Right lobe of liver (tissue), 6 donors: ENCODE measurements at regions not wholly inside any gene's neighbourhood (a gene's known extent, or its start where the extent isn't known, plus 50 kb on each side); places are given as distances from the start of the nearest gene placed in this dataset.

ENCODE experiments used
- ATAC-seq, 4 donors: fragments of 200-7000 bp; cut with Tn5 transposase; one replicate each; pipeline ENCODE4 v1.9.1; 2020; ENCODE audit warnings: mild to moderate bottlenecking in 4 of 4, moderate library complexity in 4 of 4
- DNase-seq, 3 donors: peaks; one replicate each; pipeline ENCODE4 v3.0.0-alpha.2; 2020
- H3K27ac ChIP-seq, 3 donors: fragments of 200-600 bp; one replicate each; pipeline ENCODE4 v1.8.0; 2022
- H3K27me3 ChIP-seq, 2 donors: fragments of 200-600 bp; one replicate each; pipeline ENCODE4 v1.8.0; 2022
- H3K36me3 ChIP-seq, 4 donors: fragments of 200-600 bp; sonication (generic) in 1 of 4; one replicate each; pipeline versions ENCODE4 v1.5.1 to v1.8.0; 2017 to 2022; ENCODE audit warnings: control low read depth in 1 of 4
- H3K4me1 ChIP-seq, 4 donors: fragments of 200-600 bp; sonication (generic) in 1 of 4; one replicate each; pipeline versions ENCODE4 v1.5.1 to v1.8.0; 2017 to 2022; ENCODE audit warnings: control low read depth in 1 of 4
- H3K4me3 ChIP-seq, 3 donors: fragments of 200-600 bp; one replicate each; pipeline ENCODE4 v1.8.0; 2022
- H3K9me3 ChIP-seq, 4 donors: fragments of 200-600 bp; sonication (generic) in 1 of 4; one replicate each; pipeline versions ENCODE4 v1.5.1 to v1.8.0; 2017 to 2022; ENCODE audit warnings: control low read depth in 1 of 4
- POLR2A ChIP-seq: fragments of 450-650 bp; IDR thresholded peaks from one replicate; pipeline ENCODE4 v1.6.1; 2017; ENCODE audit warnings: antibody characterized with exemption, mild to moderate bottlenecking
- WGBS: methylation state at CpG from one replicate; pipeline ENCODE4 v1.1.6; 2018; ENCODE audit warnings: low coverage, low lambda C conversion rate; ENCODE audit not compliant: insufficient coverage; ENCODE audit errors: missing lambda C conversion rate; 5-methylcytosine and 5-hydroxymethylcytosine counted together
- intact Hi-C, 2 donors: fragments of 100-400 bp; cut with DNase I; formaldehyde crosslinking; loops; one replicate each; pipeline versions ENCODE4 v1.11.2 to v1.14.1; 2022
- TF ChIP-seq, protein P1 (sequence below), 4 donors: fragments of 200-600 bp in 3 of 4; fragments of 450-650 bp in 1 of 4; IDR thresholded peaks; one replicate each; pipeline versions ENCODE4 v1.5.1 to v1.8.0; 2016 to 2022; ENCODE audit warnings: antibody characterized with exemption in 4 of 4, mild to moderate bottlenecking in 2 of 4
- donor health status: DM: no; HTN: yes; CAD: no.
- donor health status: DM: no; HTN: no; CAD: no.
- donor health status: DM: no; HTN: no; CAD: no.
- donor health status: DM: no; HTN: yes; CAD: no.
- donor health status: DM: no; HTN: yes; CAD: no.

DNA sequence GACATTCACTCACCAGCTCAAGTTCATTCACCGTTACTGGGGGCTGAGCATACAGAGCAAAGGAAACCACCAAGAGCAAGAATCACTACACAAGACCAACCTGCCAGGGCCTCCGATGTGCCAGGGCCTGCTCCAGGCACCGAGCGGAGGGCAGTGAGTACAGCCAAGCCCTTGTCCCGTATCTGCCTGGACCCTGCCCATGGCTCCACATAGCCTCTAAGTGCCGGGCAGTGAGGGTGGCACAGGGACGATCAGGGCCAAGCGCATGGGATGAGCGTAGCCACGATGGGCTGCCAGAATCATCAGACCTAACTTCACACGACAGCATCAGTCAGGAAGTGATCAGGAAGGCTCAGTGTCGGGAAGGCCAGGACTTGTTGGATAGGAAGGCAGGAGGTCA is 199.6 kb downstream of the BCL11B start:
- 63% methylated on average over 4 of the region's 12 CpGs for WGBS
- intact Hi-C loops = no loop called here
- no peaks in the 10 kb centered on the region for H3K9me3 ChIP-seq
- TF ChIP-seq, protein P1, sequence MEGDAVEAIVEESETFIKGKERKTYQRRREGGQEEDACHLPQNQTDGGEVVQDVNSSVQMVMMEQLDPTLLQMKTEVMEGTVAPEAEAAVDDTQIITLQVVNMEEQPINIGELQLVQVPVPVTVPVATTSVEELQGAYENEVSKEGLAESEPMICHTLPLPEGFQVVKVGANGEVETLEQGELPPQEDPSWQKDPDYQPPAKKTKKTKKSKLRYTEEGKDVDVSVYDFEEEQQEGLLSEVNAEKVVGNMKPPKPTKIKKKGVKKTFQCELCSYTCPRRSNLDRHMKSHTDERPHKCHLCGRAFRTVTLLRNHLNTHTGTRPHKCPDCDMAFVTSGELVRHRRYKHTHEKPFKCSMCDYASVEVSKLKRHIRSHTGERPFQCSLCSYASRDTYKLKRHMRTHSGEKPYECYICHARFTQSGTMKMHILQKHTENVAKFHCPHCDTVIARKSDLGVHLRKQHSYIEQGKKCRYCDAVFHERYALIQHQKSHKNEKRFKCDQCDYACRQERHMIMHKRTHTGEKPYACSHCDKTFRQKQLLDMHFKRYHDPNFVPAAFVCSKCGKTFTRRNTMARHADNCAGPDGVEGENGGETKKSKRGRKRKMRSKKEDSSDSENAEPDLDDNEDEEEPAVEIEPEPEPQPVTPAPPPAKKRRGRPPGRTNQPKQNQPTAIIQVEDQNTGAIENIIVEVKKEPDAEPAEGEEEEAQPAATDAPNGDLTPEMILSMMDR (IDR thresholded peaks at IDR 0.05) = no peak
- TF ChIP-seq POLR2A = no peak
- H3K4me3 ChIP-seq = no peak overlapping the region
- no peaks in the 10 kb centered on the region for H3K36me3 ChIP-seq
- ATAC-seq = peak in 1 of 4 donors; percentile 17
- H3K27me3 ChIP-seq = no peaks in the 10 kb centered on the region
- H3K27ac ChIP-seq = no peak overlapping the region
- H3K4me1 ChIP-seq = no peaks in the 10 kb centered on the region
- peak in 1 of 3 donors; percentile 31 for DNase-seq

DNA sequence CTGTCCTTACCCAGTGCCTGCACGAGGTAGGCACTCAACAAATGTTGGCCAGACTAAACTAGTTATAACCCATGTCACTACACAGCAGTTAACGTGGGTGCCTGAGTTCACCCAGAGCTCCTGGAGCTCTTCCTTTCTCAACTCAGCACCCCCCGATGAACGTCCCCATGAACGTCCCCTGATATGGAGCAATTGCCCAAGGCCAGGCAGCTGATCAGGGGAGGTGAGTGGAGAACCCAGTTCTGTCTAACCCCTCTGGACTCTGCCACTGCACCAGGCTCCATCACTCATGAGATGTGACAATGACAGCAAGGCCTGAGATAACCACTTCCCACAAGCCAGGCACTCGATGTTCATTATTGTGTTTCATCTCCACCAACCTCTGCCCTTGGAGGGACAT is 199.0 kb downstream of the BCL11B start:
- Histone ChIP-seq H3K27me3 (no peaks in the 10 kb centered on the region), H3K36me3 (no peaks in the 10 kb centered on the region), H3K9me3 (no peaks in the 10 kb centered on the region), H3K27ac (no peak overlapping the region), H3K4me3 (no peak overlapping the region), H3K4me1 (no peaks in the 10 kb centered on the region)
- TF ChIP-seq, protein P1 (IDR thresholded peaks at IDR 0.05) = no peak
- TF ChIP-seq POLR2A = no peak
- ATAC-seq (no peak), DNase-seq (no peak)
- intact Hi-C loops = no loop called here
- 40% methylated on average over 2 of the region's 6 CpGs for WGBS

DNA sequence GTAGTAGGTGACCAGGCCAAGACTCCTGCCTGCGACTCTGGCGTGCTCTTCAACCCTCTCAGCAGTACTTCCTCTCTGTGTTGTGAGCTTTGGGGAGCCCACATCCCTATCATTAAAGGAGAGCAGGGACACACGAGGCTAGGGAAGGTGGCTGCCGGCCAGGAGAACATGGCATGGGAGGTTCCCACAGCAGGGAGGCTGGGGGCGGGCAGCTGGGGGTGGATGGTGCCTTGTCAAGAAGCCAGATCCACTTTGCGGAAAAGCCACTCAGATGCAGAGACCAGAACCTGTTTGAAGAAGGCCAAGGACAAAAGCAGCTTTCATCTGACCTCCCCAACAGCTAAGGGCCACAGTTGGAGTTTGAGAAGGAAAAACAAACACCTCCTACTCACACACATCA is 198.6 kb downstream of the BCL11B start:
- intact Hi-C loops = no loop called here
- Histone ChIP-seq H3K9me3 (no peaks in the 10 kb centered on the region), H3K36me3 (no peaks in the 10 kb centered on the region), H3K27ac (no peak overlapping the region), H3K27me3 (no peaks in the 10 kb centered on the region), H3K4me1 (no peaks in the 10 kb centered on the region), H3K4me3 (no peak overlapping the region)
- no CpG with 5 or more reads among the region's 6 CpGs for WGBS
- TF ChIP-seq, protein P1 (IDR thresholded peaks at IDR 0.05) = no peak
- TF ChIP-seq POLR2A = no peak
- DNase-seq = no peak
- ATAC-seq = no peak

DNA sequence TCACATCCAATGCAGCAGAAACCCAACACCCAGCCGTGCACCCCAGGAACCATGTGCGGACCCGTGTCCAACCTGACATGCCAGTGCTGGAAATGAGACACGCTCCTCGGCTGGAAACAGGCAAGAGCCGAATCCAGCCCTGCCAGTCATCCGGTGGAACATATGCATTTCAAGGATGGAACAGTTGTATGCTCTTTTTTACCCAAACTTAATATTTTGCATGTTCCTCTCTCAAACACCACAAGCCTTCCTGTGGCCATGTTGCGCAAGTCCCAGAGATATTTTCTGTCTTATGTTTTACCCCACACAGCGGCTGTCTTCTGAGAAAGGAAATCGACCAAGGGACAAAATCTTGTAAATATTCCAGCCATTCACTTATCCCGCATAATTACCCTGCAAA is 196.9 kb downstream of the BCL11B start:
- no peaks in the 10 kb centered on the region for H3K27me3 ChIP-seq
- H3K4me3 ChIP-seq = no peak overlapping the region
- no peaks in the 10 kb centered on the region for H3K36me3 ChIP-seq
- no peak for ATAC-seq
- intact Hi-C loops = no loop called here
- no peaks in the 10 kb centered on the region for H3K4me1 ChIP-seq
- 67% methylated on average over 11 of the region's 11 CpGs for WGBS
- no peaks in the 10 kb centered on the region for H3K9me3 ChIP-seq
- TF ChIP-seq POLR2A = no peak
- TF ChIP-seq, protein P1 (IDR thresholded peaks at IDR 0.05) = no peak
- DNase-seq = peak in 1 of 3 donors; percentile 26
- H3K27ac ChIP-seq = no peak overlapping the region

DNA sequence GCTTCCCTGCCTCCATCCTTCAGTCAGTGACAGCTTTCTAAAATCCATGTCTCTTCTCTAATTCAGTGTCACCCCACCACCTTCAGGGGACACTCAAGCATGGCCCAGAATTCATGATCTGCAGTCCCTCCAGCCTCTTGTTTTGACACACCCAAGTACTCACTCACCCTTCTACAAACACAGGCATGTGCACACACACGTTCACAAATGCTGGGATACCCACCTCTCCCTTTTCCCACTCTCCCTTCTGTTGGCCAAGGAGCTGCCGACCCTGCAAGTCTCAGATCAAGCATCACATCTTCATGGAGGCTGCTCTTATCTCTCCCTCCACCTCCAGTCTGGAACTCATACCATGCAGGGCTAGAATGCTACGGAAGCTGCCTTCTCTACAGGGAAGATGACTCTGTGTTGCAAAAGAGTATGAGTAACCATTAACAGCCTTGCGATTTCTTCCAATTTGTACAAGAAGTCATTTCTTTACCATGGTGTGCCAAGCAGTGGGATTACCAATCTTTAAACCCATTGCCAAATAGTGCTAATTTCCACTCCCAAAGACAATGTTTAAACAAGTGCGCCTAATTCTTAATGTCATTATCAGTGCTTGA is 196.1 kb downstream of the BCL11B start:
- H3K27ac ChIP-seq = no peak overlapping the region
- no peaks in the 10 kb centered on the region for H3K9me3 ChIP-seq
- TF ChIP-seq POLR2A = no peak
- TF ChIP-seq, protein P1 (IDR thresholded peaks at IDR 0.05) = no peak
- WGBS = 40% methylated on average over 5 of the region's 5 CpGs
- intact Hi-C loops = no loop called here
- no peaks in the 10 kb centered on the region for H3K27me3 ChIP-seq
- no peak overlapping the region for H3K4me3 ChIP-seq
- DNase-seq (peak in 1 of 3 donors; percentile 23), ATAC-seq (no peak)
- H3K4me1 ChIP-seq = no peaks in the 10 kb centered on the region
- no peaks in the 10 kb centered on the region for H3K36me3 ChIP-seq
